ENCODE measurements at regions not wholly inside any gene's neighbourhood (a gene's known extent, or its start where the extent isn't known, plus 50 kb on each side); places are given as distances from the start of the nearest gene placed in this dataset.
"Not testable (repeated sequence)": the region's sequence is repeated elsewhere in the genome, so short reads cannot be mapped to it uniquely, and the experiment has no call there.

- no peak for DNase-seq
Measured at GRCh38 chr10:21463436-21463835, 62.0 kb downstream of the SKIDA1 start.

DNA sequence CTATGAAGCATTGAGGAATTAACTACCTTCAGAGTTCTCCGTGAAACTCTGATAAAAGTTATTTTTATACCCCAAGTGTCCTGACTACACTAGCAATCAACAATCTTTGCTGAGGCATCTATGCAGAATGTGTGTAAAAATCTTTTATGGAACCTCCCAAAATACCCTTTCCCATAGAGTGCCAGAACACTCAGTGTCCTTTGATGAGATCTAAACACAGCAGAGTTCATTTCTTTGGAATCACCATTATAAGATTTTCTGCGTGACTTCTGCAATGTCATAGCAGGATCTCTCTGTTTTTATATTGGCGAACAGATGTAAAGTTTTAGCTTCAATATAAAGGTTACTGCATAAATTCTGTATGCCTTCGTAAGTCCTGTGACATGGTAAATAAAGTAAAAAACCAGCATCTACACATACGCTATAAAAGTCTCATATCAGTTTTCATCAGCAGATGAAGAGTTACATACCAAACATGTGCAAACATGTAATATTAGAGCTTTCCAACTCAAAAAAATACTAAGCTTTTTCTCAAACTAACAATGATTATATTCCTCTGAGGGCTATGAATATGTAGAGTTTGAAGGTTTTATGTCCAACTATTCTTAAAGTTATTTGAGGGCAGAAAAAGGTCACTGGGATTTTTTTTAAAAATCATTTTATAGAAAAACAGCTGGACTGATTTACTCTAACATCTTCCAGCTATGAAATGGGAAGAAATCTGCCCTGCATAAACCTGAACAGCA is 67.2 kb downstream of the SKIDA1 start:
- DNase-seq: no peak

DNA sequence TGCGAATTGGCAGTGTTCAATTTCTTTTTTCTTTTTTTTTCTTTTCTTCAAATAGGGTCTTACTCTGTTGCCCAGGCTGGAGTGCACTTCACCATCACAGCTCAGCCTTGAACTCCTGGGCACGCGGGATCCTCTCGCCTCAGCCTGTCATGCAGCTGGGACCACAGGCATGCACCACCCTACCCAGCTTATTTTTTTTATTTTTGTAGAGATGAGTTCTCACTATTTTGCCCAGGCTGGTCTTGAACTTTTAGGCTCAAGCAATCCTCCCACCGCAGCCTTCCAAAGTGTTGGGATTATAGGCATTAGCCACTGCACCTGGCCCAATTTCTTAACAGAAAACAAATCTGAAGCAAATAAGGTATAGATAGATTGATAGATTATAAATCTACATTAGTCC is 69.3 kb downstream of the SKIDA1 start:
- DNase-seq: no peak

- no peak for DNase-seq
Measured at GRCh38 chr10:21452203-21452602, 73.3 kb downstream of the SKIDA1 start.

GRCh38 chr10:21449288-21449966 is 76.1 kb downstream of the SKIDA1 start:
- DNase-seq: no peak

GRCh38 chr10:21445163-21445562 is 80.3 kb downstream of the SKIDA1 start:
- no peak for DNase-seq

DNA sequence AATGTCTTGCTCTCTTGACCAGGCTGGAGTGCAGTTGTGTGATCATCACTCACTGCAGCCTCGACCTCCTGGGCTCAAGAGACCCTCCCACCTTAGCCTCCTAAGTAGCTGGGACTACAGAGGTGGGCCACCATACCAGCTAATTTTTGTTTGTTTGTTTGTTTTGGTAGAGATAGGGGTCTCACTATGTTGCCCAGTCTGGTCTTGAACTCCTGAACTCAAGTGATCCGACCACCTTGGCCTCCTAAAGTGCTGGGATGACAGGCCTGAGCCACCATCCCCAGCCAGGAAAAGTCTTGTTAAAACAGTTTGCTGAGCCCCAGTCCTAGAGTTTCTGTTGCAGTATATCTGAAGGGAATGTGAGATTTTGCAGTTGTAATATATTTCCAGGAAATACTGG is 83.9 kb downstream of the SKIDA1 start:
- no peak for DNase-seq

DNA sequence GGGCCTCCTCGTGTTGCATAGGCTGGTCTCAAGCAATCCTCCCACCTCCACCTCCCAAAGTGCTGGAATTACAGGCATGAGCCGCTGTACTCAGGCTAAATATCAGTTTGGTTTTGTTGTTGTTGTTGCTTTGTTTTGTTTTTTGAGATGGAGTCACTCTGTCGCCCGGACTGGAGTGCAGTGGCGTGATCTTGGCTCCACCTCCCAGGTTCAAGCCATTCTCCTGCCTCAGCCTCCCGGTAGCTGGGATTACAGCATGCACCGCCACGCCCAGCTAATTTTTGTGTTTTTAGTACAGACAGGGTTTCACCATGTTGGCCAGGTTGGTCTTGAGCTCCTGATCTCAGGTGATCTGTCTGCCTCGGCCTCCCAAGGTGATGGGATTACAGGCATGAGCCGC is 86.6 kb downstream of the SKIDA1 start:
- DNase-seq: not testable (repeated sequence)

- DNase-seq: no peak
Measured at GRCh38 chr10:21437770-21438382, 87.6 kb downstream of the SKIDA1 start.

- DNase-seq: no peak
Measured at GRCh38 chr10:21432266-21432665, 93.2 kb downstream of the SKIDA1 start.

- no peak for DNase-seq
Measured at GRCh38 chr10:21431799-21432198, 93.7 kb downstream of the SKIDA1 start.

DNA sequence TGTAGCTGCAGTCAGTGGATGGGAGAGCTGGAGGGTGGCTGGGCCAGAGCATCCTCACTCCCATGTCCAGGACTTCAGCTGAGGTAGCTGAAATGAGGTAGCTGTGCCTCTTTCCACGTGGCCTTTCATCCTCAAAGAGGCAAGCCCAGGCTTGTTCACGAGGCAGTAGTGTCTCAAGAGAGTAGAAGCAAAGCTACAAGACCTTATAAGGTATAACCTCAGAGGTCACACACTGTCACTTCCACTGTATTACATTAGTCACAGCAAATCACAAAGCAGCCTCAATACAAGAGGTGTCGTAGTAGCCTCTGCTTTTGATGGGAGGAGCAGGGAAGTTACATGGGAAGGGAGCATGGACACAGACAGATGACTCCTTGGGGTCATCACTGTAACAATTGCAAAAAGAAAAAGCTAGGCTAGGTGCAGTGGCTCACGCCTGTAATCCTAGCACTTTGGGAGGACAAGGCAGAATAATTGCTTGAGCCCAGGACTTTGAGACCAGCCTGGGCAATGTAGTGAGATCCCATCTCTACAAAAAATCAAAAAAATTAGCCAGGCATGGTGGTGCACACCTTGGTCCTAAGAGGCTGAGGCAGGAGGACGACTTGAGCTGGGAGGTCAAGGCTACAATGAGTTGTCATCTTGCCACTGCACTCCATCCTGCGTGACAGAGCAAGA is 97.5 kb downstream of the SKIDA1 start:
- DNase-seq: no peak

DNA sequence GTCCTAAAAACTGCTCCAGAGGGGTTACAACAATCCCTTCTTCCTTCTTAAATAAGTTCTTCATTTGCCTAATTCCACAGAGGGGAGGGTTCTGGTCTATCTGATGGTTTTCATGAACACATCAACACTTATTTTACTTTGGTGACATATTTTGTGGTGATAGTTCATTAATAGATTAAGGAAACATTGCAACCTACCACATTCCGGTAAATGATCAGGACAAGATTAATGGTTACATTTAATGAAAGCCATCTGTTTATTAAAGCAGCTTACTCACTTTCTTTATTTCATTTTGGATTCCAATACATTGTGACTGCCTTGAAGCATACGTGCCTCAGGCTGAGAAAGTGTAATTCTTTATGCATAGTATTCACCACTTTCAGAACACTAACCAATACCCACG is 101.0 kb downstream of the SKIDA1 start:
- no peak for DNase-seq

DNA sequence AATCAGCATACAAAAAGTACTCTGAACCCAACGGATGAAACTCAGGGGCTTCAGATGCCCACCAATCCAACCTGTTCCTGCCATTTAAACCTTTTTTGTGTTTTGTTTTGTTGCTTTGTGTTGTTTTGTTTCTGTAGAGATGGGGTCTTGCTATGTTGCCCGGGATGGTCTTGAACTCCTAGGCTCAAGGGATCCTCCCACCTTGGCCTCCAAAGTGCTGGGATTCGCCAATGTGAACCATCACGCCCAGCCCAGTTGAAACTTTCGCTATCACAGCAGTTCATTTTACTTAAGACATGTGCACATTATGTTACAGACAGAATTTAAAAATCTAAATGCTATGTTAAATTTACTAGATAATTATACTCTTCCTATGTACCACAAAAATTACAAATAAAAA is 101.6 kb downstream of the SKIDA1 start:
- no peak for DNase-seq

DNA sequence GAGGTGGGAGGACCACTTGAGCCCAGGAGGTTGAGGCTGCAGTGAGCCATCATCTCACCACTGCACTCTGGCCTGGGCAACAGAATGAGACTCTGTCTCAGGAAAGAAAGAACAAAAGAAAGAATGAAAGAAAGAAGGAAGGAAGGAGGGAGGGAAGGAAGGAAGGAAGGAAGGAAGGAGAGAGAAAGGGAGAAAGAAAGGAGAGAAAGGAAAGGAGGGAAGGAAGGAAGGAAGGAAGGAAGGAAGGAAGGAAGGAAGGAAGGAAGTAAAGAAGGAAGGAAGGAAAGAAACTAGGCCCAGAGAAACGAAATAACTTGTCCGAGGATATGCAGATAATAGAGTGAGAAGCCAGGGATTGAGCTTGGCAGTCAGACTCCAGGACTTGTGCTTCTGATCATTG is 102.1 kb downstream of the SKIDA1 start:
- DNase-seq: no peak

GRCh38 chr10:21421794-21422193 is 103.7 kb downstream of the SKIDA1 start:
- DNase-seq: no peak

GRCh38 chr10:21421016-21421415 is 104.5 kb downstream of the SKIDA1 start:
- no peak for DNase-seq

- not testable (repeated sequence) for DNase-seq
Measured at GRCh38 chr10:21418981-21419576, 106.4 kb downstream of the SKIDA1 start.

DNA sequence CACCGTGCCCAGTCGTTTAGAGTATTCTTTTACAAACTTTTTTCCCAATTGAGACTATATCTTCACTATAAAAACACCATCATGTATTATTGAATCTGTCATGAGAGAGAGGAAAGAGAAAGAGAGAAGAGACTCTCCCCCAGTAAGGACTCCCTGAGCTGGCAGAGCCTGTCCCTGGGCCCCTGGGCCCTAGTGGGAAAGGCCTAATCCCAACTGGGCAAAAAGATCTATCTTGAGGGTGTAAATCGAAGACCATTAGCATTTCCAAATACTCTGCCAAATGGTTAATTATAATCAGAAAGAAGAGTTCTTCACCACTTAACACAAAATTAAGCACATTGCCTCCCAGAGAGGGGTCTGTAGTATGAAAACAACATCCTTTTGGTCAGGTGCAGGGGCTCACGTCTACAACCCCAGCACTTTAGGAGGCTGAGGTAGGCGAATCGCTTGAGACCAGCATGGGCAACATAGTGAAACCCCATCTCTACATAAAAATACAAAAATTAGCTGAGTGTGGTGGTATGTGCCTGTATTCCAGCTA is 108.2 kb downstream of the SKIDA1 start:
- DNase-seq: no peak

- no peak for DNase-seq
Measured at GRCh38 chr10:21413680-21414079, 111.8 kb downstream of the SKIDA1 start.

DNA sequence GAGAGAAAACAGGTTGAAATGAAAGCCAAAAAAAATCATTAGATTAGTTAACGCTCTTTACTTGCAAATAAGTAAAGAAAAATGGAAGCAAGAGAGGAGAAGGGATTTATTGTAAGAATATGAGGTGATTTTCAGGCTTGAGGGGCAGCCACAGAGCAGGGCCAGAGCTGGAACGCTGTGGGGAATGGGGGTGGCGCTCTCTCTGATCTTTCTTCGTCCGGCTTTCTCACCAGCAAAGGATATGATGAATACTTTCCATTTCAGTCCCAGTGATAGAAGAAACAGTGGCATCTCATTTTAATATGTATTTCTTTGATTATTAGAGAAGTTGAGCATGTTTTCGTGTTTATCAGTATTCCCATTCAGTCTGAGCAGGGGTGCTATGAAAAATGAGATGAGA is 112.2 kb downstream of the SKIDA1 start:
- DNase-seq: no peak

GRCh38 chr10:21406595-21407193 is 118.8 kb downstream of the SKIDA1 start:
- DNase-seq: no peak

DNA sequence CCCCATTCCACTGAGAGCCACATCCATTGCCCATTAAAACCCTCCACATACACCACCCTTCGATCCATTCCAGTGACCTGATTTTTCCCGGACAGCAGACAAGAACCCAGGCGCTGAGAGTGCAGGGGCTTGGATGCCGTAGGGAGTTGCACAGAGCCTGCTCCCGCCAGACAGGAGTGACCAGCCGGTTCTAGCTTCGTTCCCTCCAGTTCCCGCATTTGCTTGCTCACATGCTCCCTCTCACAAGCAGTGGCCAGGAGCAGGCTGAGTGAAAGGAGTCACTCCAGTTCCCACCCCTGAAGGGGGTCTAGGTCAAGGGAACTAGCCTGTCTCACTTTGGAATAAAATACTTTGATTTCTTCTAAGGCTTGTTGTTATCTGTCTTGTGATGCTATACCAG is 119.5 kb downstream of the SKIDA1 start:
- no peak for DNase-seq
